H1 (cell line): ENCODE measurements at regions not wholly inside any gene's neighbourhood (a gene's known extent, or its start where the extent isn't known, plus 50 kb on each side); places are given as distances from the start of the nearest gene placed in this dataset.

Experiments
- CTCF ChIA-PET: fragments of 300-600 bp; sonication (Branson Sonifier 250); formaldehyde crosslinking; loops from one replicate; lab custom pipeline; 2021; ENCODE audit not compliant: partially characterized antibody; lab: Charles Lee
- POLR2A ChIA-PET: fragments of 300-600 bp; sonication (Branson Sonifier 250); formaldehyde crosslinking; loops from one replicate; lab custom pipeline; 2021; ENCODE audit warnings: inconsistent platforms; ENCODE audit not compliant: partially characterized antibody; lab: Charles Lee
- DNase-seq, 2 experiments: peaks; one replicate each; pipeline versions ENCODE4 v3.0.0 to v3.0.0-alpha.2; 2010 to 2022; ENCODE audit warnings: low spot score in 2 of 2, low read depth in 1 of 2, mixed read lengths in 1 of 2
- FAIRE-seq: peaks from 2 replicates; lab custom pipeline; 2011; peaks lifted over from hg19 to GRCh38; lab: Jason Lieb, UNC
- H2AFZ ChIP-seq: 2 replicates; pipeline ENCODE4 v1.8.1; 2012; ENCODE audit warnings: low read length, inconsistent platforms
- H2AK5ac ChIP-seq: 2 replicates; pipeline ENCODE4 v1.6.1; 2013; ENCODE audit warnings: low read depth, low read length
- H2BK120ac ChIP-seq: replicated peaks from 2 replicates; pipeline ENCODE3; 2013; ENCODE audit warnings: low read depth, low read length, inconsistent platforms
- H2BK12ac ChIP-seq: 2 replicates; pipeline ENCODE4 v1.6.1; 2013; ENCODE audit warnings: low read depth, low read length
- H2BK15ac ChIP-seq: 2 replicates; pipeline ENCODE4 v1.6.1; 2013; ENCODE audit warnings: low read length
- H2BK20ac ChIP-seq: 2 replicates; pipeline ENCODE4 v1.6.1; 2013; ENCODE audit warnings: low read length
- H2BK5ac ChIP-seq: 2 replicates; pipeline ENCODE4 v1.6.1; 2013; ENCODE audit warnings: low read depth, low read length
- H3K14ac ChIP-seq: 2 replicates; pipeline ENCODE4 v1.6.1; 2013; ENCODE audit warnings: inconsistent platforms; ENCODE audit not compliant: insufficient read length
- H3K18ac ChIP-seq: 2 replicates; pipeline ENCODE4 v1.6.1; 2013; ENCODE audit warnings: low read length; ENCODE audit errors: extremely low read depth
- H3K23ac ChIP-seq: 2 replicates; pipeline ENCODE4 v1.6.1; 2013; ENCODE audit warnings: inconsistent platforms; ENCODE audit not compliant: insufficient read length
- H3K23me2 ChIP-seq: 2 replicates; pipeline ENCODE4 v1.6.1; 2013; ENCODE audit warnings: low read depth, low read length
- H3K27ac ChIP-seq: 2 replicates; pipeline ENCODE4 v1.6.1; 2011; ENCODE audit warnings: low read depth, low read length, inconsistent platforms
- H3K27me3 ChIP-seq, 4 experiments: replicated peaks in 1 of 4; 1 replicate in 1 of 4; 2 replicates in 3 of 4; pipeline versions ENCODE4 v1.6.1 to v1.8.1; 2011 to 2013; ENCODE audit warnings: low read length in 3 of 4, mild to moderate bottlenecking in 3 of 4, inconsistent platforms in 2 of 4, mixed read lengths in 2 of 4, moderate library complexity in 1 of 4; ENCODE audit not compliant: control insufficient read depth in 3 of 4, insufficient read depth in 3 of 4; ENCODE audit errors: extremely low read depth in 1 of 4
- H3K36me3 ChIP-seq, 4 experiments: 2 replicates each; pipeline versions ENCODE4 v1.6.1 to v1.8.1; 2011 to 2013; ENCODE audit warnings: mild to moderate bottlenecking in 4 of 4, low read length in 3 of 4, moderate library complexity in 2 of 4, control low read depth in 1 of 4, inconsistent platforms in 1 of 4; ENCODE audit not compliant: insufficient read depth in 4 of 4, control insufficient read depth in 2 of 4
- H3K4ac ChIP-seq: replicated peaks from 2 replicates; pipeline ENCODE3; 2013; ENCODE audit warnings: low read length, low read depth, mixed read lengths, inconsistent platforms; ENCODE audit not compliant: insufficient read length
- H3K4me1 ChIP-seq, 4 experiments: replicated peaks in 1 of 4; 1 replicate in 1 of 4; 2 replicates in 3 of 4; pipeline versions ENCODE4 v1.6.1 to v1.8.1; 2011 to 2013; ENCODE audit warnings: low read length in 3 of 4, inconsistent platforms in 2 of 4, mixed read lengths in 1 of 4; ENCODE audit not compliant: insufficient read depth in 4 of 4, control insufficient read depth in 3 of 4
- H3K4me2 ChIP-seq, 2 experiments: 2 replicates each; pipeline versions ENCODE4 v1.6.1 to v1.8.1; 2011 to 2013; ENCODE audit warnings: low read depth in 2 of 2, low read length in 2 of 2, control low read depth in 1 of 2, inconsistent platforms in 1 of 2, mild to moderate bottlenecking in 1 of 2; ENCODE audit not compliant: insufficient read depth in 1 of 2
- H3K4me3 ChIP-seq, 4 experiments: fragments of 200-600, 300-600 bp in 1 of 4; sonication (generic), shearing (Covaris generic), sonication (Bioruptor Twin) in 1 of 4; 2 replicates each; pipeline versions ENCODE4 v1.5.1 to v1.8.1; 2011 to 2016; ENCODE audit warnings: low read length in 4 of 4, low read depth in 3 of 4, control low read depth in 2 of 4, inconsistent platforms in 2 of 4, mild to moderate bottlenecking in 2 of 4, mixed read lengths in 1 of 4, moderate library complexity in 1 of 4; ENCODE audit not compliant: insufficient read depth in 2 of 4; ENCODE audit errors: extremely low read depth in 1 of 4
- H3K56ac ChIP-seq: replicated peaks from 2 replicates; pipeline ENCODE3; 2013; ENCODE audit warnings: low read depth, mild to moderate bottlenecking, mixed read lengths, low read length, inconsistent platforms; ENCODE audit not compliant: insufficient read length
- H3K79me1 ChIP-seq: 2 replicates; pipeline ENCODE4 v1.6.1; 2013; ENCODE audit warnings: low read depth, low read length, control low read depth
- H3K79me2 ChIP-seq, 2 experiments: 2 replicates each; pipeline versions ENCODE4 v1.6.1 to v1.8.1; 2012 to 2013; ENCODE audit warnings: low read length in 2 of 2, mild to moderate bottlenecking in 2 of 2, inconsistent platforms in 1 of 2; ENCODE audit not compliant: insufficient read depth in 2 of 2, control insufficient read depth in 1 of 2
- H3K9ac ChIP-seq, 4 experiments: replicated peaks in 1 of 4; 1 replicate in 1 of 4; 2 replicates in 3 of 4; pipeline versions ENCODE4 v1.6.1 to v1.8.1; 2011 to 2013; ENCODE audit warnings: low read depth in 3 of 4, low read length in 3 of 4, control low read depth in 2 of 4, mild to moderate bottlenecking in 2 of 4, moderate library complexity in 2 of 4, inconsistent platforms in 1 of 4; ENCODE audit errors: extremely low read depth in 1 of 4
- H3K9me3 ChIP-seq, 2 experiments: 2 replicates each; pipeline versions ENCODE4 v1.6.1 to v1.8.1; 2012 to 2013; ENCODE audit warnings: mild to moderate bottlenecking in 2 of 2, moderate library complexity in 2 of 2, control low read depth in 1 of 2, inconsistent platforms in 1 of 2, low read depth in 1 of 2, low read length in 1 of 2, mixed read lengths in 1 of 2; ENCODE audit not compliant: insufficient read depth in 2 of 2
- H4K20me1 ChIP-seq, 2 experiments: replicated peaks in 1 of 2; 2 replicates each; pipeline versions ENCODE3 to v1.8.1; 2011 to 2013; ENCODE audit warnings: inconsistent platforms in 2 of 2, low read length in 2 of 2, mild to moderate bottlenecking in 1 of 2; ENCODE audit not compliant: insufficient read depth in 2 of 2, control insufficient read depth in 1 of 2
- H4K5ac ChIP-seq: 2 replicates; pipeline ENCODE4 v1.6.1; 2013; ENCODE audit warnings: low read length, low read depth, mixed read lengths, inconsistent platforms; ENCODE audit not compliant: insufficient read length
- H4K8ac ChIP-seq: 2 replicates; pipeline ENCODE4 v1.8.0; 2013; ENCODE audit warnings: mild to moderate bottlenecking, moderate library complexity, low read length, inconsistent platforms; ENCODE audit not compliant: insufficient read depth; ENCODE audit errors: extremely low read depth
- H4K91ac ChIP-seq: replicated peaks from 2 replicates; pipeline ENCODE3; 2013; ENCODE audit warnings: low read length, mixed read lengths, inconsistent platforms; ENCODE audit not compliant: insufficient read length
- BACH1 ChIP-seq: IDR thresholded peaks from 2 replicates; pipeline ENCODE4 v1.6.1; 2012; ENCODE audit warnings: low read length, improper control_type of control experiment
- CBX5 ChIP-seq: fragments of 300-800, 300-1000 bp; sonication (generic); IDR thresholded peaks from 2 replicates; pipeline ENCODE4 v1.7.1; 2016; ENCODE audit warnings: antibody characterized with exemption, low read length, low read depth
- CEBPB ChIP-seq: IDR thresholded peaks from 2 replicates; pipeline ENCODE4 v1.6.1; 2012; ENCODE audit warnings: low read depth, low read length
- CHD2 ChIP-seq: IDR thresholded peaks from 2 replicates; pipeline ENCODE4 v1.6.1; 2012; ENCODE audit warnings: low read length, improper control_type of control experiment
- CTCF ChIP-seq, 3 experiments: IDR thresholded peaks; 1 replicate in 2 of 3; 2 replicates in 1 of 3; pipeline versions ENCODE4 v1.5.1 to v1.6.1; 2011; ENCODE audit warnings: low read length in 3 of 3, mild to moderate bottlenecking in 3 of 3, inconsistent platforms in 2 of 3, low read depth in 1 of 3, moderate library complexity in 1 of 3; ENCODE audit not compliant: insufficient read depth in 1 of 3; ENCODE audit errors: control extremely low read depth in 1 of 3
- FOSL1 ChIP-seq: IDR thresholded peaks from 2 replicates; pipeline ENCODE4 v1.6.1; 2011; ENCODE audit warnings: mild to moderate bottlenecking, low read depth, low read length, moderate library complexity; ENCODE audit not compliant: insufficient read depth
- KDM5A ChIP-seq: fragments of 200-600 bp; IDR thresholded peaks from 2 replicates; pipeline ENCODE4 v1.7.1; 2012; ENCODE audit warnings: mild to moderate bottlenecking, low read length, inconsistent platforms, mixed read lengths
- POLR2A ChIP-seq, 2 experiments: IDR thresholded peaks; 1 replicate in 1 of 2; 2 replicates in 1 of 2; pipeline ENCODE4 v1.6.1; 2011; ENCODE audit warnings: low read depth in 2 of 2, low read length in 2 of 2, mild to moderate bottlenecking in 2 of 2; ENCODE audit errors: control extremely low read depth in 1 of 2
- RAD21 ChIP-seq, 2 experiments: IDR thresholded peaks in 1 of 2; conservative IDR thresholded peaks in 1 of 2; 2 replicates each; pipeline ENCODE4 v1.6.1; 2011; ENCODE audit warnings: low read depth in 2 of 2, low read length in 2 of 2, improper control_type of control experiment in 1 of 2, inconsistent platforms in 1 of 2, mild to moderate bottlenecking in 1 of 2, moderate library complexity in 1 of 2
- WGBS, 2 experiments: shearing (Covaris generic) in 1 of 2; methylation state at CpG; one replicate each; pipeline versions ENCODE4 v1.1.6 to v1.1.7; 2013 to 2015; ENCODE audit warnings: low lambda C conversion rate in 2 of 2, mixed read lengths in 2 of 2, inconsistent platforms in 1 of 2, low coverage in 1 of 2, missing lambda C conversion rate in 1 of 2; ENCODE audit not compliant: insufficient replicate concordance in 2 of 2, insufficient coverage in 1 of 2, insufficient read length in 1 of 2; ENCODE audit errors: extremely low coverage in 1 of 2, missing lambda C conversion rate in 1 of 2; 5-methylcytosine and 5-hydroxymethylcytosine counted together

- FAIRE-seq: no peak
- Histone ChIP-seq H3K4me3 (no peak overlapping the region), H2BK20ac (no peak overlapping the region), H3K79me2 (no peaks in the 10 kb centered on the region), H3K18ac (no peak overlapping the region), H3K79me1 (no peaks in the 10 kb centered on the region), H3K23me2 (no peaks in the 10 kb centered on the region), H3K23ac (no peak overlapping the region), H2AK5ac (no peak overlapping the region), H4K20me1 (no peaks in the 10 kb centered on the region), H3K56ac (no peak overlapping the region), H2BK5ac (no peak overlapping the region), H3K4me1 (no peaks in the 10 kb centered on the region), H3K36me3 (no peaks in the 10 kb centered on the region), H3K9me3 (peaks cover 7 to 8% of the 10 kb centered on the region in 2 experiments; a peak in 2 of 4 replicates), H3K4ac (no peak overlapping the region), H3K27me3 (no peaks in the 10 kb centered on the region), H2BK120ac (no peak overlapping the region), H3K4me2 (no peak overlapping the region), H4K8ac (no peak overlapping the region), H3K9ac (no peak overlapping the region), H2BK12ac (no peak overlapping the region), H2AFZ (no peak overlapping the region), H3K27ac (no peak overlapping the region), H2BK15ac (no peak overlapping the region), H4K91ac (no peak overlapping the region), H3K14ac (no peak overlapping the region), H4K5ac (no peak overlapping the region)
- ChIA-PET POLR2A (no interaction called here), CTCF (interaction anchor here (0.6 to 1.6 kb wide), 5 partner anchors 21 to 225 kb away, joined by 3 to 6 read pairs (median 3); no protein-coding TSS in a partner anchor)
- TF ChIP-seq CBX5 (no peak), BACH1 (no peak), RAD21 (IDR thresholded peaks at IDR 0.05 in 1 of 2, conservative IDR thresholded peaks at IDR 0.05 in 1 of 2; ENCODE audit: low read depth in 2 of 2, low read length in 2 of 2) (no peak), CEBPB (no peak), KDM5A (no peak), FOSL1 (no peak), CHD2 (no peak), CTCF (IDR thresholded peaks at IDR 0.05; ENCODE audit: control extremely low read depth in 1 of 3, insufficient read depth in 1 of 3, low read depth in 1 of 3, low read length in 3 of 3) (no peak), POLR2A (IDR thresholded peaks at IDR 0.05; ENCODE audit: control extremely low read depth in 1 of 2, low read depth in 2 of 2, low read length in 2 of 2) (no peak)
- WGBS, 2 experiments: 89% methylated on average over 11 of the region's 11 CpGs; no CpG with 5 or more reads in 1 of the 2 experiments
- no peak for DNase-seq
These were observed 221.4 kb downstream of the FAM43A start for GRCh38 chr3:194906970-194907629.
